Smooth muscle cell (in vitro differentiated cells): ENCODE measurements at regions not wholly inside any gene's neighbourhood (a gene's known extent, or its start where the extent isn't known, plus 50 kb on each side); places are given as distances from the start of the nearest gene placed in this dataset.

Experiments used
- DNase-seq: peaks from one replicate; lab custom pipeline; 2025; ENCODE audit not compliant: unreplicated experiment; lab: John Stamatoyannopoulos, UW
- H2AFZ ChIP-seq: fragments of 200-600 bp; sonication (generic); 2 replicates; pipeline ENCODE4 v1.6.0; 2016; ENCODE audit warnings: antibody characterized with exemption, low read depth, mild to moderate bottlenecking
- H3F3A ChIP-seq: fragments of 200-600 bp; sonication (generic); 2 replicates; pipeline ENCODE4 v1.6.0; 2017; ENCODE audit warnings: antibody characterized with exemption, low read depth
- H3K27ac ChIP-seq: fragments of 200-600 bp; sonication (generic); 2 replicates; pipeline ENCODE4 v1.5.1; 2016; ENCODE audit warnings: low read depth, mild to moderate bottlenecking
- H3K27me3 ChIP-seq: fragments of 200-600 bp; sonication (generic); 2 replicates; pipeline ENCODE4 v1.6.1; 2016; ENCODE audit warnings: low read depth, mild to moderate bottlenecking
- H3K36me3 ChIP-seq: fragments of 200-600 bp; sonication (generic); 2 replicates; pipeline ENCODE4 v1.5.1; 2016; ENCODE audit warnings: low read depth
- H3K4me1 ChIP-seq: fragments of 200-600 bp; sonication (generic); 2 replicates; pipeline ENCODE4 v1.5.1; 2016; ENCODE audit warnings: low read depth
- H3K4me2 ChIP-seq: fragments of 200-600 bp; sonication (generic); 2 replicates; pipeline ENCODE4 v1.6.0; 2016; ENCODE audit warnings: mild to moderate bottlenecking
- H3K4me3 ChIP-seq: fragments of 200-600 bp; sonication (generic); 2 replicates; pipeline ENCODE4 v1.5.1; 2016; ENCODE audit warnings: mild to moderate bottlenecking
- H3K79me2 ChIP-seq: fragments of 200-600 bp; sonication (generic); 2 replicates; pipeline ENCODE4 v1.6.0; 2016; ENCODE audit warnings: low read depth, mild to moderate bottlenecking
- H3K9ac ChIP-seq: fragments of 200-600 bp; sonication (generic); 2 replicates; pipeline ENCODE4 v1.6.0; 2016; ENCODE audit warnings: low read depth
- H3K9me3 ChIP-seq: fragments of 200-600 bp; sonication (generic); replicated peaks from 2 replicates; pipeline ENCODE4 v1.5.1; 2016; ENCODE audit warnings: low read depth
- H4K20me1 ChIP-seq: fragments of 200-600 bp; sonication (generic); 2 replicates; pipeline ENCODE4 v1.6.0; 2016; ENCODE audit warnings: low read depth
- CTCF ChIP-seq: fragments of 200-600 bp; sonication (generic); IDR thresholded peaks from 2 replicates; pipeline ENCODE4 v1.5.1; 2017; ENCODE audit warnings: borderline replicate concordance, mild to moderate bottlenecking, antibody characterized with exemption; ENCODE audit not compliant: insufficient read depth, poor library complexity, severe bottlenecking
- WGBS: methylation state at CpG from one replicate; pipeline ENCODE4 v1.1.7; 2016; ENCODE audit warnings: low lambda C conversion rate; 5-methylcytosine and 5-hydroxymethylcytosine counted together

GRCh38 chr13:81396192-81396591 is 1055.3 kb upstream of the SPRY2 start:
- TF ChIP-seq CTCF: no peak
- 84% methylated on average over 4 of the region's 4 CpGs for WGBS
- peak overlapping the region; percentile 91 for H2AFZ ChIP-seq
- H3K79me2 ChIP-seq: no peaks in the 10 kb centered on the region
- no peaks in the 10 kb centered on the region for H3K9me3 ChIP-seq
- H3K36me3 ChIP-seq: no peaks in the 10 kb centered on the region
- no peak overlapping the region for H3K27ac ChIP-seq
- no peaks in the 10 kb centered on the region for H3F3A ChIP-seq
- H3K4me3 ChIP-seq: no peak overlapping the region
- H3K9ac ChIP-seq: no peak overlapping the region
- H3K4me2 ChIP-seq: no peak overlapping the region
- DNase-seq: no peak
- no peaks in the 10 kb centered on the region for H3K27me3 ChIP-seq
- peaks cover 18% of the 10 kb centered on the region for H3K4me1 ChIP-seq
- no peaks in the 10 kb centered on the region for H4K20me1 ChIP-seq

- no peaks in the 10 kb centered on the region for H4K20me1 ChIP-seq
- H3K36me3 ChIP-seq: no peaks in the 10 kb centered on the region
- no peak overlapping the region for H3K9ac ChIP-seq
- peaks cover 18% of the 10 kb centered on the region for H3K4me1 ChIP-seq
- DNase-seq: no peak
- H2AFZ ChIP-seq: peak overlapping the region; percentile 91
- H3K27me3 ChIP-seq: no peaks in the 10 kb centered on the region
- H3K4me3 ChIP-seq: no peak overlapping the region
- H3K79me2 ChIP-seq: no peaks in the 10 kb centered on the region
- no peaks in the 10 kb centered on the region for H3F3A ChIP-seq
- no peaks in the 10 kb centered on the region for H3K9me3 ChIP-seq
- peak overlapping the region; percentile 1 for H3K4me2 ChIP-seq
- 28% methylated on average over 4 of the region's 4 CpGs for WGBS
- no peak for TF ChIP-seq CTCF
- no peak overlapping the region for H3K27ac ChIP-seq
Observed at GRCh38 chr13:81395368-81395767, 1054.4 kb upstream of the SPRY2 start.

- H3F3A ChIP-seq: no peaks in the 10 kb centered on the region
- H3K27me3 ChIP-seq: no peaks in the 10 kb centered on the region
- H3K27ac ChIP-seq: no peak overlapping the region
- no peak for DNase-seq
- H3K36me3 ChIP-seq: no peaks in the 10 kb centered on the region
- H3K4me3 ChIP-seq: no peak overlapping the region
- no peaks in the 10 kb centered on the region for H3K9me3 ChIP-seq
- peak overlapping the region; percentile 91 for H2AFZ ChIP-seq
- H4K20me1 ChIP-seq: no peaks in the 10 kb centered on the region
- H3K9ac ChIP-seq: no peak overlapping the region
- H3K79me2 ChIP-seq: no peaks in the 10 kb centered on the region
- WGBS: 65% methylated on average over 5 of the region's 5 CpGs
- H3K4me1 ChIP-seq: peaks cover 18% of the 10 kb centered on the region
- TF ChIP-seq CTCF: no peak
- H3K4me2 ChIP-seq: no peak overlapping the region
Observed at GRCh38 chr13:81394640-81395039, 1053.7 kb upstream of the SPRY2 start.

- no peak for DNase-seq
- H3K4me2 ChIP-seq: no peak overlapping the region
- H3K4me3 ChIP-seq: no peak overlapping the region
- peak overlapping the region; percentile 89 for H2AFZ ChIP-seq
- peaks cover 18% of the 10 kb centered on the region for H3K4me1 ChIP-seq
- no peaks in the 10 kb centered on the region for H3K79me2 ChIP-seq
- H3K27ac ChIP-seq: no peak overlapping the region
- 30% methylated on average over 1 of the region's 1 CpG for WGBS
- no peaks in the 10 kb centered on the region for H3K27me3 ChIP-seq
- H4K20me1 ChIP-seq: no peaks in the 10 kb centered on the region
- H3F3A ChIP-seq: no peaks in the 10 kb centered on the region
- no peaks in the 10 kb centered on the region for H3K9me3 ChIP-seq
- no peak for TF ChIP-seq CTCF
- H3K9ac ChIP-seq: no peak overlapping the region
- H3K36me3 ChIP-seq: no peaks in the 10 kb centered on the region
Observed at GRCh38 chr13:81393721-81394120, 1052.8 kb upstream of the SPRY2 start.
